ENCODE measurements at regions not wholly inside any gene's neighbourhood (a gene's known extent, or its start where the extent isn't known, plus 50 kb on each side); places are given as distances from the start of the nearest gene placed in this dataset.

DNA sequence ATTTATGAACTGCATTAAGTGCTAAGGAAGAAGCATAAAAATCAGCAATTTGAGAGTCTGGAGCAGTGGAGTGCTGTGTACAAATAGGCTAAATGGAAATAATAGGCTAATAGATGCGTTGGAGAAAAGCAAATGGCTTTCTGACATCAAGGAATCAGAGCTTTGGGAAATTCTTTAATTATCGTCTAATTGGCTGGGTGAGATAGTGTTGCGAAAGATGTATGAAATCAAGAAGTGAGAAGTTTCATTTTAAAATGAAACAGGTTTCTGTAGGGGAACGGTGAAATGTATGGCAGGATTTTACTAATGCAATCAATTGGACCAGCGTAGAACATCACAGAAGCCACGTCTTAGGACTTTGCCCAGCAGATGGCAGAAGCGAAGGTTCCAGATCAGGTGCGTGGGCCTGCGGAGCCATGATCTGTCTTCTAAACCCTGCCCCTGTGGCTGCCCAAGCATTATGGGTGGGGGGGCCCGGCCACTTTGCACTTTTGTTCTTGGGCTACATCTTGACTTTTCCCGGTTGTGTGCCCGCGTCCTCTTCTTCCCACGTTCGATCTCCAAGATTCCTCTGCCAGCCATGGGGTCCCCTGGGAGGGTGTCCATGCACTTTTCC, 118.5 kb upstream of the SHISA3 start:
- H3K4me1 ChIP-seq (ENCODE audit: low read length), result peaks cover 13% of the 10 kb centered on the region
- no peak overlapping the region for H2AFZ ChIP-seq (ENCODE audit: low read length)
- peaks cover 7% of the 10 kb centered on the region; the same call in 1 of the 2 replicates for H3F3A ChIP-seq (ENCODE audit: insufficient read depth, low read length)
- no peaks in the 10 kb centered on the region for H3K9me2 ChIP-seq (replicated peaks; ENCODE audit: insufficient read depth, low read length)
- H3K27ac ChIP-seq (ENCODE audit: low read length), result no peak overlapping the region
- no peak overlapping the region for H3K4me3 ChIP-seq (ENCODE audit: low read length)
- no peak for TF ChIP-seq EZH2 (optimal IDR thresholded peaks at IDR 0.05; ENCODE audit: low read depth, low read length)
- TF ChIP-seq EZH2phosphoT487 (IDR thresholded peaks at IDR 0.05; ENCODE audit: low read length), result no peak
- DNase-seq, result no peak
- H3K27me3 ChIP-seq (replicated peaks; ENCODE audit: insufficient read depth, low read length), result no peaks in the 10 kb centered on the region
- no peaks in the 10 kb centered on the region for H3K9me3 ChIP-seq (replicated peaks; ENCODE audit: insufficient read depth, low read length)
- no peaks in the 10 kb centered on the region for H3K79me2 ChIP-seq (ENCODE audit: low read length)
- no peak overlapping the region for H3K4me2 ChIP-seq (ENCODE audit: low read depth, low read length)
- no peak overlapping the region for H3K9ac ChIP-seq (ENCODE audit: low read length)
- no peaks in the 10 kb centered on the region for H3K36me3 ChIP-seq (replicated peaks; ENCODE audit: insufficient read depth, low read length)
- H4K20me1 ChIP-seq (ENCODE audit: insufficient read depth, low read length), result no peaks in the 10 kb centered on the region

DNA sequence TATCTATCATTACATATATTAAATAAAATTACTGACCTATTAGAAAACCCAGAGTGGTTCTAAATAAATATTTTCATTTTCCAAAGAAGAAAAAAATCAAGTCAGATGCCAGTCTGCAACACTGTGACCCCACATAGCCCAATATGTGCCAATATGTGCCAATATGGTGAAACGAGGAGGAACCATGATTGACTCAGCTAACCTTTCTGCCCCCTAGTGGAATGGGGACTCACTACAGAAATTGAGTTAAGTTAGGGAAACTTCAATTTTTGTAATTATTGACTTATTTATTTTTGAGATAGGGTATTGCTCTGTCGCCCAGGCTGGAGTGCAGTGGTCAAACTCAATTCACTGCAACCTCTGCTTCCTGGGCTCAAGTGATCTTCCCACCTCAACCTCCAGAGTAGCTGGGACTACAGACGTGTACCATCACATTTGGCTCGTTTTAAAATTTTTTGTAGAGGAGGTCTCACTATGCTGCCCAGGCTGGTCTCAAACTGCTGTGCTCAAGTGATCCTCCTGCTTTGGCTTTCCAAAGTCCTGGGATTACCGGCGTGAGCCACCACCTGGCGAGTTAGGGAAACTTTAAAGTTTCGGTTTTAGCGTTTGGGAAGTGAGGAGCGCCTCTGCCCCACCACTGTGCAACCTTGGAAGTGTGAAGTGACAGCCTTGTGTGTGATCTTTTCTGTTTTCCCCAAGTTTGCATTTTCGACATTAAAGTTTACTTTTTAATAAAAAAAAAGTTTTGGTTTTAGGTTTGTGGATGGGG, 116.8 kb upstream of the SHISA3 start:
- H3K4me3 ChIP-seq (ENCODE audit: low read length), result no peak overlapping the region
- H3K4me2 ChIP-seq (ENCODE audit: low read depth, low read length), result no peak overlapping the region
- H3K27me3 ChIP-seq (replicated peaks; ENCODE audit: insufficient read depth, low read length), result no peaks in the 10 kb centered on the region
- H3K4me1 ChIP-seq (ENCODE audit: low read length), result peaks cover 13% of the 10 kb centered on the region
- no peak overlapping the region for H2AFZ ChIP-seq (ENCODE audit: low read length)
- no peaks in the 10 kb centered on the region for H3K9me3 ChIP-seq (replicated peaks; ENCODE audit: insufficient read depth, low read length)
- H3K79me2 ChIP-seq (ENCODE audit: low read length), result no peaks in the 10 kb centered on the region
- no peaks in the 10 kb centered on the region for H3K9me2 ChIP-seq (replicated peaks; ENCODE audit: insufficient read depth, low read length)
- TF ChIP-seq EZH2phosphoT487 (IDR thresholded peaks at IDR 0.05; ENCODE audit: low read length), result no peak
- TF ChIP-seq, protein P1, sequence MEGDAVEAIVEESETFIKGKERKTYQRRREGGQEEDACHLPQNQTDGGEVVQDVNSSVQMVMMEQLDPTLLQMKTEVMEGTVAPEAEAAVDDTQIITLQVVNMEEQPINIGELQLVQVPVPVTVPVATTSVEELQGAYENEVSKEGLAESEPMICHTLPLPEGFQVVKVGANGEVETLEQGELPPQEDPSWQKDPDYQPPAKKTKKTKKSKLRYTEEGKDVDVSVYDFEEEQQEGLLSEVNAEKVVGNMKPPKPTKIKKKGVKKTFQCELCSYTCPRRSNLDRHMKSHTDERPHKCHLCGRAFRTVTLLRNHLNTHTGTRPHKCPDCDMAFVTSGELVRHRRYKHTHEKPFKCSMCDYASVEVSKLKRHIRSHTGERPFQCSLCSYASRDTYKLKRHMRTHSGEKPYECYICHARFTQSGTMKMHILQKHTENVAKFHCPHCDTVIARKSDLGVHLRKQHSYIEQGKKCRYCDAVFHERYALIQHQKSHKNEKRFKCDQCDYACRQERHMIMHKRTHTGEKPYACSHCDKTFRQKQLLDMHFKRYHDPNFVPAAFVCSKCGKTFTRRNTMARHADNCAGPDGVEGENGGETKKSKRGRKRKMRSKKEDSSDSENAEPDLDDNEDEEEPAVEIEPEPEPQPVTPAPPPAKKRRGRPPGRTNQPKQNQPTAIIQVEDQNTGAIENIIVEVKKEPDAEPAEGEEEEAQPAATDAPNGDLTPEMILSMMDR (IDR thresholded peaks at IDR 0.05; ENCODE audit: low read length), result peak; percentile 73
- H4K20me1 ChIP-seq (ENCODE audit: insufficient read depth, low read length), result no peaks in the 10 kb centered on the region
- DNase-seq, result peak; percentile 50
- H3F3A ChIP-seq (ENCODE audit: insufficient read depth, low read length), result peaks cover 7% of the 10 kb centered on the region; the same call in 1 of the 2 replicates
- H3K27ac ChIP-seq (ENCODE audit: low read length), result no peak overlapping the region
- no peaks in the 10 kb centered on the region for H3K36me3 ChIP-seq (replicated peaks; ENCODE audit: insufficient read depth, low read length)
- no peak overlapping the region for H3K9ac ChIP-seq (ENCODE audit: low read length)

DNA sequence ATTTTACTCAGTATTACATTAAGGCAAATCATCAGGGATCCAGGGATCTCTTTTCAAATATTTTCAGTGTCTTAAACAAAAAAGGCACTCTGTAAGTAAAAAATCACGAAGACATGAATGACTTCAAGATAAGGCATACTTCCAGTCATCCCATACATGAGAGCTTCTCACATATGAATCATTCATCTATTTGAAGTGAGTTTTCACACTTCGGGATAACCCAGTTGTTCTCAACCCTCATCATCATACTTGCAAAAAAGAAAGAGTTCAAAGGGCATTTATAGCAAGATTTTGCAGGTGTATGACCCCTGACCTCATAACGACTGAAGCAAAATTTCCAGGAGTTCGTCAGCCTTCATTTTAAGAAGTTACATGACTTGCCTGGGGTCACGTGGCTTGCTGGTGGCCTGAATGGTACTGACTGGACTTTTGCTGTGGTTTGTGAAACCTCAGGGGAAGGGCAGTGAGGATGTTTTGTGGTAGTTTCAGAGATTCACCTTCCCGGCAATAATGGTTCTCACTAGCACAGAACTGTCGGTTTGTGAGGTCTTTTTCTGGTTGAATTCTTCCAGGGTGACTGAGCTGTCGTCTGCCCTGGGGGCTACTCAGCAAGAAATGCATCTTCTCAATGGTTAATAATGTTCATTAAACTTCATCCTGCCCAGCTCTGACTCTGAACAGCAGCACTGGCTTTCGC, 115.8 kb upstream of the SHISA3 start:
- Histone ChIP-seq H3K4me2 (ENCODE audit: low read depth, low read length) (peak overlapping the region; percentile 72), H2AFZ (ENCODE audit: low read length) (no peak overlapping the region)

More for the DNA sequence above, 115.8 kb upstream of the SHISA3 start:
- H3K4me3 ChIP-seq (ENCODE audit: low read length), result peak overlapping the region; percentile 26
- H3F3A ChIP-seq (ENCODE audit: insufficient read depth, low read length), result peaks cover 7% of the 10 kb centered on the region; the same call in 1 of the 2 replicates
- H3K9ac ChIP-seq (ENCODE audit: low read length), result no peak overlapping the region
- H3K27ac ChIP-seq (ENCODE audit: low read length), result no peak overlapping the region
- peaks cover 13% of the 10 kb centered on the region for H3K4me1 ChIP-seq (ENCODE audit: low read length)
- no peaks in the 10 kb centered on the region for H4K20me1 ChIP-seq (ENCODE audit: insufficient read depth, low read length)
- TF ChIP-seq EZH2 (optimal IDR thresholded peaks at IDR 0.05; ENCODE audit: low read depth, low read length), result no peak
- no peak for TF ChIP-seq EZH2phosphoT487 (IDR thresholded peaks at IDR 0.05; ENCODE audit: low read length)
- TF ChIP-seq, protein P1 (IDR thresholded peaks at IDR 0.05; ENCODE audit: low read length), result no peak
- no peaks in the 10 kb centered on the region for H3K27me3 ChIP-seq (replicated peaks; ENCODE audit: insufficient read depth, low read length)
- peak; percentile 55 for DNase-seq
- no peaks in the 10 kb centered on the region for H3K9me3 ChIP-seq (replicated peaks; ENCODE audit: insufficient read depth, low read length)
- H3K79me2 ChIP-seq (ENCODE audit: low read length), result no peaks in the 10 kb centered on the region
- no peaks in the 10 kb centered on the region for H3K36me3 ChIP-seq (replicated peaks; ENCODE audit: insufficient read depth, low read length)
- H3K9me2 ChIP-seq (replicated peaks; ENCODE audit: insufficient read depth, low read length), result no peaks in the 10 kb centered on the region
